HCT116 (cell line): ENCODE measurements at regions not wholly inside any gene's neighbourhood (a gene's known extent, or its start where the extent isn't known, plus 50 kb on each side); places are given as distances from the start of the nearest gene placed in this dataset.

ENCODE experiments used
- ATAC-seq: fragments of 200-7000 bp; cut with Tn5 transposase; 2 replicates; pipeline ENCODE4 v1.9.1; 2020; ENCODE audit warnings: mild to moderate bottlenecking, moderate library complexity
- BruUV-seq: library from RNA; stranded (reverse); fragments of 400-500 nt; replicated peaks from 2 replicates; lab custom pipeline; 2021; lab: Mats Ljungman, UMichigan
- CTCF ChIA-PET: fragments of 300-600 bp; sonication (Branson Sonifier 250); formaldehyde crosslinking; loops from one replicate; lab custom pipeline; 2021; ENCODE audit warnings: antibody characterized with exemption; lab: Charles Lee
- POLR2A ChIA-PET: fragments of 300-600, 350-600 bp; sonication (Branson Sonifier 250); formaldehyde crosslinking; loops from one replicate; lab custom pipeline; 2021; ENCODE audit warnings: antibody characterized with exemption; lab: Charles Lee
- RAD21 ChIA-PET, 2 experiments: fragments of 300-600 bp; sonication (Branson Sonifier 250); formaldehyde crosslinking; loops; one replicate each; lab custom pipeline; 2023; ENCODE audit warnings: low total read pairs in 2 of 2; ENCODE audit not compliant: uncharacterized antibody in 2 of 2, unreplicated experiment in 2 of 2, low non-redundant PET in 1 of 2; lab: Charles Lee
- DNase-seq: peaks from one replicate; pipeline ENCODE4 v3.0.0-alpha.2; 2010; ENCODE audit warnings: low read depth, low spot score
- H2AFZ ChIP-seq: fragments of 200-600 bp; shearing (Covaris generic), sonication (generic); 2 replicates; pipeline ENCODE4 v1.6.1; 2017; ENCODE audit warnings: low read depth, mixed run types, mixed read lengths, antibody characterized with exemption, low read length; ENCODE audit not compliant: poor library complexity, severe bottlenecking
- H3K27ac ChIP-seq: 2 replicates; pipeline ENCODE4 v1.5.1; 2012; ENCODE audit warnings: low read depth, low read length
- H3K27me3 ChIP-seq: fragments of 200-600 bp; sonication (generic); 2 replicates; pipeline ENCODE4 v1.6.1; 2016; ENCODE audit warnings: mixed run types, low read length, mixed read lengths; ENCODE audit not compliant: insufficient read depth
- H3K36me3 ChIP-seq, 2 experiments: fragments of 200-500 bp in 1 of 2; fragments of 200-600 bp in 1 of 2; sonication (Bioruptor generic) in 1 of 2; sonication (generic) in 1 of 2; 2 replicates each; pipeline versions ENCODE4 v1.5.1 to v1.6.1; 2014 to 2016; ENCODE audit warnings: low read length in 2 of 2, inconsistent platforms in 1 of 2, mixed read lengths in 1 of 2, mixed run types in 1 of 2; ENCODE audit not compliant: insufficient read depth in 2 of 2, control insufficient read depth in 1 of 2
- H3K4me1 ChIP-seq, 2 experiments: fragments of 200-600 bp in 1 of 2; sonication (generic) in 1 of 2; 2 replicates each; pipeline versions ENCODE4 v1.5.1 to v1.6.1; 2012 to 2017; ENCODE audit warnings: low read length in 2 of 2, inconsistent platforms in 1 of 2, mild to moderate bottlenecking in 1 of 2, mixed read lengths in 1 of 2, mixed run types in 1 of 2, moderate library complexity in 1 of 2; ENCODE audit not compliant: insufficient read depth in 2 of 2, control insufficient read depth in 1 of 2
- H3K4me2 ChIP-seq: fragments of 200-600 bp; sonication (generic); 2 replicates; pipeline ENCODE4 v1.6.1; 2017; ENCODE audit warnings: mixed run types, low read length, mixed read lengths
- H3K4me3 ChIP-seq, 2 experiments: fragments of 200-600 bp in 1 of 2; sonication (generic) in 1 of 2; replicated peaks in 1 of 2; 2 replicates each; pipeline ENCODE4 v1.5.1; 2011 to 2016; ENCODE audit warnings: low read length in 2 of 2, control low read depth in 1 of 2, low read depth in 1 of 2, mild to moderate bottlenecking in 1 of 2, mixed read lengths in 1 of 2, mixed run types in 1 of 2
- H3K79me2 ChIP-seq: fragments of 200-600 bp; sonication (generic); 2 replicates; pipeline ENCODE4 v1.6.1; 2017; ENCODE audit warnings: mild to moderate bottlenecking, mixed run types, low read length, moderate library complexity, mixed read lengths; ENCODE audit not compliant: insufficient read depth
- H3K9ac ChIP-seq: fragments of 200-600 bp; sonication (generic); 2 replicates; pipeline ENCODE4 v1.6.1; 2016; ENCODE audit warnings: low read length, mixed read lengths
- H3K9me2 ChIP-seq: fragments of 200-600 bp; sonication (generic), shearing (Covaris generic); 2 replicates; pipeline ENCODE4 v1.6.1; 2017; ENCODE audit warnings: mixed run types, mild to moderate bottlenecking, moderate library complexity; ENCODE audit not compliant: insufficient read depth
- H3K9me3 ChIP-seq, 2 experiments: fragments of 200-500 bp in 1 of 2; fragments of 200-600 bp in 1 of 2; sonication (Bioruptor generic) in 1 of 2; sonication (generic) in 1 of 2; 2 replicates each; pipeline ENCODE4 v1.6.1; 2014 to 2017; ENCODE audit warnings: low read length in 2 of 2, mixed read lengths in 2 of 2, inconsistent platforms in 1 of 2, low read depth in 1 of 2, mild to moderate bottlenecking in 1 of 2, mixed run types in 1 of 2, moderate library complexity in 1 of 2; ENCODE audit not compliant: control insufficient read depth in 1 of 2, insufficient read depth in 1 of 2
- H4K20me1 ChIP-seq: fragments of 200-600 bp; sonication (generic), shearing (Covaris generic); 2 replicates; pipeline ENCODE4 v1.6.1; 2017; ENCODE audit warnings: mixed run types, mild to moderate bottlenecking, moderate library complexity; ENCODE audit not compliant: insufficient read depth
- CBX3 ChIP-seq: IDR thresholded peaks from 2 replicates; pipeline ENCODE4 v1.6.1; 2012; ENCODE audit warnings: low read depth
- CEBPB ChIP-seq: IDR thresholded peaks from 2 replicates; pipeline ENCODE4 v1.6.1; 2012; ENCODE audit warnings: low read depth
- CTCF ChIP-seq, 3 experiments: fragments of 200-600 bp in 1 of 3; sonication (generic) in 1 of 3; IDR thresholded peaks in 2 of 3; conservative IDR thresholded peaks in 1 of 3; 2 replicates each; pipeline ENCODE4 v1.5.1; 2012 to 2017; ENCODE audit warnings: low read depth in 2 of 3, low read length in 2 of 3, antibody characterized with exemption in 1 of 3, borderline replicate concordance in 1 of 3, control low read depth in 1 of 3, mild to moderate bottlenecking in 1 of 3, mixed read lengths in 1 of 3, mixed run types in 1 of 3, moderate library complexity in 1 of 3; ENCODE audit not compliant: insufficient read depth in 1 of 3
- EGR1 ChIP-seq: IDR thresholded peaks from 2 replicates; pipeline ENCODE4 v1.6.1; 2012; ENCODE audit warnings: low read depth
- EZH2 ChIP-seq: fragments of 200-600 bp; sonication (generic); IDR thresholded peaks from 2 replicates; pipeline ENCODE4 v1.6.1; 2017; ENCODE audit warnings: antibody characterized with exemption, mixed run types
- EZH2phosphoT487 ChIP-seq: fragments of 200-600 bp; IDR thresholded peaks from 2 replicates; pipeline ENCODE4 v1.6.1; 2018; ENCODE audit warnings: antibody characterized with exemption, borderline replicate concordance
- FOSL1 ChIP-seq: IDR thresholded peaks from 2 replicates; pipeline ENCODE4 v1.6.1; 2012; ENCODE audit warnings: low read depth
- JUND ChIP-seq: IDR thresholded peaks from 2 replicates; pipeline ENCODE4 v1.6.1; 2012
- POLR2A ChIP-seq: IDR thresholded peaks from 2 replicates; pipeline ENCODE4 v1.7.0; 2011; ENCODE audit warnings: borderline replicate concordance; ENCODE audit not compliant: insufficient read depth, insufficient read length; ENCODE audit errors: extremely low read depth
- RAD21 ChIP-seq: IDR thresholded peaks from 2 replicates; pipeline ENCODE4 v1.6.1; 2012; ENCODE audit warnings: low read depth, mild to moderate bottlenecking
- SP1 ChIP-seq: IDR thresholded peaks from 2 replicates; pipeline ENCODE4 v1.6.1; 2012; ENCODE audit warnings: low read depth
- SRF ChIP-seq: IDR thresholded peaks from 2 replicates; pipeline ENCODE4 v1.6.1; 2012; ENCODE audit warnings: low read depth
- TCF7L2 ChIP-seq: IDR thresholded peaks from 2 replicates; pipeline ENCODE4 v1.7.0; 2011; ENCODE audit warnings: borderline replicate concordance, inconsistent platforms; ENCODE audit not compliant: insufficient read depth, insufficient read length; ENCODE audit errors: extremely low read depth
- YY1 ChIP-seq: IDR thresholded peaks from 2 replicates; pipeline ENCODE4 v1.6.1; 2011; ENCODE audit warnings: low read length, low read depth, moderate library complexity, mild to moderate bottlenecking; ENCODE audit not compliant: insufficient replicate concordance; ENCODE audit errors: extremely low read depth
- ZFX ChIP-seq: fragments of 450-650 bp; IDR thresholded peaks from 2 replicates; pipeline ENCODE4 v1.6.1; 2017
- ZNF274 ChIP-seq: fragments of 200-500 bp; sonication (Bioruptor generic); IDR thresholded peaks from 2 replicates; pipeline ENCODE4 v1.6.1; 2014; ENCODE audit warnings: mild to moderate bottlenecking, low read depth, low read length, inconsistent platforms
- intact Hi-C: fragments of 100-400 bp; cut with micrococcal nuclease; formaldehyde crosslinking; loops from 2 replicates; pipeline ENCODE4 v1.10.0; 2022

GRCh38 chr6:169953686-169954085 is 202.3 kb downstream of the ERMARD start:
- no peaks in the 10 kb centered on the region for H3K79me2 ChIP-seq
- intact Hi-C loops = loop anchor here (10.0 kb wide), 2 partner anchors 311 to 999 kb away; no protein-coding TSS in a partner anchor
- DNase-seq = no peak
- no peak for ATAC-seq
- no peaks in the 10 kb centered on the region for H3K27me3 ChIP-seq
- no peaks in the 10 kb centered on the region for H3K36me3 ChIP-seq
- no peaks in the 10 kb centered on the region for H3K4me1 ChIP-seq
- no peak overlapping the region for H2AFZ ChIP-seq
- ChIA-PET RAD21 (no interaction called here), CTCF (no interaction called here), POLR2A (no interaction called here)
- H3K9me2 ChIP-seq = no peaks in the 10 kb centered on the region
- H3K4me2 ChIP-seq = no peak overlapping the region
- no peak overlapping the region for H3K27ac ChIP-seq
- no TSS peak for BruUV-seq
- H3K4me3 ChIP-seq = no peak overlapping the region
- no peaks in the 10 kb centered on the region for H4K20me1 ChIP-seq
- TF ChIP-seq YY1 (no peak), SP1 (no peak), CEBPB (no peak), SRF (no peak), EZH2 (no peak), RAD21 (no peak), FOSL1 (no peak), CBX3 (no peak), POLR2A (no peak), EGR1 (no peak), ZFX (no peak), JUND (no peak), EZH2phosphoT487 (no peak), ZNF274 (no peak), CTCF (IDR thresholded peaks at IDR 0.05 in 2 of 3, conservative IDR thresholded peaks at IDR 0.05 in 1 of 3; ENCODE audit: borderline replicate concordance in 1 of 3, insufficient read depth in 1 of 3, low read depth in 2 of 3, low read length in 2 of 3) (no peak), TCF7L2 (no peak)
- no peaks in the 10 kb centered on the region for H3K9me3 ChIP-seq
- H3K9ac ChIP-seq = no peak overlapping the region
